HCT116 (cell line): ENCODE measurements at regions not wholly inside any gene's neighbourhood (a gene's known extent, or its start where the extent isn't known, plus 50 kb on each side); places are given as distances from the start of the nearest gene placed in this dataset.

Experiments used
- ATAC-seq: fragments of 200-7000 bp; cut with Tn5 transposase; 2 replicates; pipeline ENCODE4 v1.9.1; 2020; ENCODE audit warnings: mild to moderate bottlenecking, moderate library complexity
- BruUV-seq: library from RNA; stranded (reverse); fragments of 400-500 nt; replicated peaks from 2 replicates; lab custom pipeline; 2021; lab: Mats Ljungman, UMichigan
- CTCF ChIA-PET: fragments of 300-600 bp; sonication (Branson Sonifier 250); formaldehyde crosslinking; loops from one replicate; lab custom pipeline; 2021; ENCODE audit warnings: antibody characterized with exemption; lab: Charles Lee
- POLR2A ChIA-PET: fragments of 300-600, 350-600 bp; sonication (Branson Sonifier 250); formaldehyde crosslinking; loops from one replicate; lab custom pipeline; 2021; ENCODE audit warnings: antibody characterized with exemption; lab: Charles Lee
- RAD21 ChIA-PET, 2 experiments: fragments of 300-600 bp; sonication (Branson Sonifier 250); formaldehyde crosslinking; loops; one replicate each; lab custom pipeline; 2023; ENCODE audit warnings: low total read pairs in 2 of 2; ENCODE audit not compliant: uncharacterized antibody in 2 of 2, unreplicated experiment in 2 of 2, low non-redundant PET in 1 of 2; lab: Charles Lee
- DNase-seq: peaks from one replicate; pipeline ENCODE4 v3.0.0-alpha.2; 2010; ENCODE audit warnings: low read depth, low spot score
- H2AFZ ChIP-seq: fragments of 200-600 bp; shearing (Covaris generic), sonication (generic); 2 replicates; pipeline ENCODE4 v1.6.1; 2017; ENCODE audit warnings: low read depth, mixed run types, mixed read lengths, antibody characterized with exemption, low read length; ENCODE audit not compliant: poor library complexity, severe bottlenecking
- H3K27ac ChIP-seq: 2 replicates; pipeline ENCODE4 v1.5.1; 2012; ENCODE audit warnings: low read depth, low read length
- H3K27me3 ChIP-seq: fragments of 200-600 bp; sonication (generic); 2 replicates; pipeline ENCODE4 v1.6.1; 2016; ENCODE audit warnings: mixed run types, low read length, mixed read lengths; ENCODE audit not compliant: insufficient read depth
- H3K36me3 ChIP-seq, 2 experiments: fragments of 200-500 bp in 1 of 2; fragments of 200-600 bp in 1 of 2; sonication (Bioruptor generic) in 1 of 2; sonication (generic) in 1 of 2; 2 replicates each; pipeline versions ENCODE4 v1.5.1 to v1.6.1; 2014 to 2016; ENCODE audit warnings: low read length in 2 of 2, inconsistent platforms in 1 of 2, mixed read lengths in 1 of 2, mixed run types in 1 of 2; ENCODE audit not compliant: insufficient read depth in 2 of 2, control insufficient read depth in 1 of 2
- H3K4me1 ChIP-seq, 2 experiments: fragments of 200-600 bp in 1 of 2; sonication (generic) in 1 of 2; 2 replicates each; pipeline versions ENCODE4 v1.5.1 to v1.6.1; 2012 to 2017; ENCODE audit warnings: low read length in 2 of 2, inconsistent platforms in 1 of 2, mild to moderate bottlenecking in 1 of 2, mixed read lengths in 1 of 2, mixed run types in 1 of 2, moderate library complexity in 1 of 2; ENCODE audit not compliant: insufficient read depth in 2 of 2, control insufficient read depth in 1 of 2
- H3K4me2 ChIP-seq: fragments of 200-600 bp; sonication (generic); 2 replicates; pipeline ENCODE4 v1.6.1; 2017; ENCODE audit warnings: mixed run types, low read length, mixed read lengths
- H3K4me3 ChIP-seq, 2 experiments: fragments of 200-600 bp in 1 of 2; sonication (generic) in 1 of 2; replicated peaks in 1 of 2; 2 replicates each; pipeline ENCODE4 v1.5.1; 2011 to 2016; ENCODE audit warnings: low read length in 2 of 2, control low read depth in 1 of 2, low read depth in 1 of 2, mild to moderate bottlenecking in 1 of 2, mixed read lengths in 1 of 2, mixed run types in 1 of 2
- H3K79me2 ChIP-seq: fragments of 200-600 bp; sonication (generic); 2 replicates; pipeline ENCODE4 v1.6.1; 2017; ENCODE audit warnings: mild to moderate bottlenecking, mixed run types, low read length, moderate library complexity, mixed read lengths; ENCODE audit not compliant: insufficient read depth
- H3K9ac ChIP-seq: fragments of 200-600 bp; sonication (generic); 2 replicates; pipeline ENCODE4 v1.6.1; 2016; ENCODE audit warnings: low read length, mixed read lengths
- H3K9me2 ChIP-seq: fragments of 200-600 bp; sonication (generic), shearing (Covaris generic); 2 replicates; pipeline ENCODE4 v1.6.1; 2017; ENCODE audit warnings: mixed run types, mild to moderate bottlenecking, moderate library complexity; ENCODE audit not compliant: insufficient read depth
- H3K9me3 ChIP-seq, 2 experiments: fragments of 200-500 bp in 1 of 2; fragments of 200-600 bp in 1 of 2; sonication (Bioruptor generic) in 1 of 2; sonication (generic) in 1 of 2; 2 replicates each; pipeline ENCODE4 v1.6.1; 2014 to 2017; ENCODE audit warnings: low read length in 2 of 2, mixed read lengths in 2 of 2, inconsistent platforms in 1 of 2, low read depth in 1 of 2, mild to moderate bottlenecking in 1 of 2, mixed run types in 1 of 2, moderate library complexity in 1 of 2; ENCODE audit not compliant: control insufficient read depth in 1 of 2, insufficient read depth in 1 of 2
- H4K20me1 ChIP-seq: fragments of 200-600 bp; sonication (generic), shearing (Covaris generic); 2 replicates; pipeline ENCODE4 v1.6.1; 2017; ENCODE audit warnings: mixed run types, mild to moderate bottlenecking, moderate library complexity; ENCODE audit not compliant: insufficient read depth
- ATF3 ChIP-seq: IDR thresholded peaks from 2 replicates; pipeline ENCODE4 v1.6.1; 2012
- CBX3 ChIP-seq: IDR thresholded peaks from 2 replicates; pipeline ENCODE4 v1.6.1; 2012; ENCODE audit warnings: low read depth
- CEBPB ChIP-seq: IDR thresholded peaks from 2 replicates; pipeline ENCODE4 v1.6.1; 2012; ENCODE audit warnings: low read depth
- EGR1 ChIP-seq: IDR thresholded peaks from 2 replicates; pipeline ENCODE4 v1.6.1; 2012; ENCODE audit warnings: low read depth
- ELF1 ChIP-seq: IDR thresholded peaks from 2 replicates; pipeline ENCODE4 v1.6.1; 2012; ENCODE audit warnings: low read depth, borderline replicate concordance
- JUND ChIP-seq: IDR thresholded peaks from 2 replicates; pipeline ENCODE4 v1.6.1; 2012
- REST ChIP-seq: IDR thresholded peaks from 2 replicates; pipeline ENCODE4 v1.6.1; 2012; ENCODE audit warnings: low read depth
- SIN3A ChIP-seq: IDR thresholded peaks from 2 replicates; pipeline ENCODE4 v1.6.1; 2012; ENCODE audit warnings: low read depth
- intact Hi-C: fragments of 100-400 bp; cut with micrococcal nuclease; formaldehyde crosslinking; loops from 2 replicates; pipeline ENCODE4 v1.10.0; 2022

GRCh38 chr11:128089962-128090361, 497.4 kb downstream of the ETS1 start:
- Histone ChIP-seq H3K9me2 (no peaks in the 10 kb centered on the region), H3K9ac (no peak overlapping the region), H3K4me2 (no peak overlapping the region), H3K27ac (no peak overlapping the region), H3K4me1 (no peaks in the 10 kb centered on the region), H3K27me3 (no peaks in the 10 kb centered on the region), H3K4me3 (no peak overlapping the region), H3K36me3 (no peaks in the 10 kb centered on the region), H4K20me1 (no peaks in the 10 kb centered on the region), H2AFZ (no peak overlapping the region), H3K79me2 (no peaks in the 10 kb centered on the region), H3K9me3 (peaks cover 0 to 4% of the 10 kb centered on the region in 2 experiments; a peak in 1 of 4 replicates)
- POLR2A ChIA-PET: no interaction called here
- TF ChIP-seq CEBPB: no peak
- TF ChIP-seq ELF1: no peak
- TF ChIP-seq CBX3: no peak
- ATAC-seq: no peak
- no peak for DNase-seq
- RAD21 ChIA-PET: no interaction called here
- CTCF ChIA-PET: no interaction called here
- BruUV-seq: no TSS peak
- intact Hi-C loops: loop anchor here (1.0 kb wide), 1 partner anchor 20 kb away; no protein-coding TSS in a partner anchor

- ChIA-PET POLR2A (no interaction called here), CTCF (no interaction called here), RAD21 (no interaction called here)
- Histone ChIP-seq H3K79me2 (no peaks in the 10 kb centered on the region), H3K9me3 (peaks cover 0 to 4% of the 10 kb centered on the region in 2 experiments; a peak in 1 of 4 replicates), H3K4me3 (no peak overlapping the region), H3K27me3 (no peaks in the 10 kb centered on the region), H3K9me2 (no peaks in the 10 kb centered on the region), H3K4me1 (no peaks in the 10 kb centered on the region), H3K27ac (no peak overlapping the region), H3K36me3 (no peaks in the 10 kb centered on the region), H2AFZ (no peak overlapping the region), H3K9ac (no peak overlapping the region), H4K20me1 (no peaks in the 10 kb centered on the region), H3K4me2 (no peak overlapping the region)
- no peak for DNase-seq
- TF ChIP-seq JUND: no peak
- no peak for TF ChIP-seq EGR1
- no peak for TF ChIP-seq ELF1
- TF ChIP-seq SIN3A: no peak
- TF ChIP-seq ATF3: no peak
- no peak for TF ChIP-seq REST
- BruUV-seq: no TSS peak
- no peak for ATAC-seq
- intact Hi-C loops: no loop called here
These were observed 500.6 kb downstream of the ETS1 start for GRCh38 chr11:128086794-128087193.
